HL-60 (cell line): ENCODE measurements at regions not wholly inside any gene's neighbourhood (a gene's known extent, or its start where the extent isn't known, plus 50 kb on each side); places are given as distances from the start of the nearest gene placed in this dataset.

ENCODE experiments used
- DNase-seq, 2 experiments: peaks; one replicate each; pipeline ENCODE4 v3.0.0-alpha.2; 2010 to 2020; ENCODE audit warnings: low read depth in 1 of 2, low spot score in 1 of 2
- H3K27ac ChIP-seq: fragments of 250-450 bp; sonication (Bioruptor Pico); replicated peaks from 2 replicates; pipeline ENCODE4 v1.5.1; 2020; ENCODE audit warnings: mild to moderate bottlenecking, moderate library complexity
- H3K27me3 ChIP-seq: fragments of 250-450 bp; sonication (Bioruptor Pico); 2 replicates; pipeline ENCODE4 v1.5.1; 2021; ENCODE audit warnings: mild to moderate bottlenecking, moderate library complexity; ENCODE audit not compliant: insufficient read depth, poor library complexity, severe bottlenecking
- H3K4me3 ChIP-seq: replicated peaks from 2 replicates; pipeline ENCODE4 v1.5.1; 2011; ENCODE audit warnings: mild to moderate bottlenecking, control low read depth, low read length; ENCODE audit not compliant: insufficient read depth
- CTCF ChIP-seq: IDR thresholded peaks from one replicate; pipeline ENCODE4 v1.5.1; 2011; ENCODE audit warnings: low read length, control low read depth, inconsistent platforms; ENCODE audit not compliant: insufficient read depth
- GABPA ChIP-seq: IDR thresholded peaks from 2 replicates; pipeline ENCODE4 v1.6.1; 2012; ENCODE audit warnings: low read depth
- POLR2AphosphoS5 ChIP-seq: IDR thresholded peaks from 2 replicates; pipeline ENCODE4 v1.6.1; 2012; ENCODE audit warnings: low read depth
- REST ChIP-seq: IDR thresholded peaks from 2 replicates; pipeline ENCODE4 v1.6.1; 2012; ENCODE audit warnings: low read depth; ENCODE audit not compliant: insufficient replicate concordance
- SPI1 ChIP-seq: IDR thresholded peaks from 2 replicates; pipeline ENCODE4 v1.6.1; 2012; ENCODE audit warnings: low read depth, mild to moderate bottlenecking, borderline replicate concordance

DNA sequence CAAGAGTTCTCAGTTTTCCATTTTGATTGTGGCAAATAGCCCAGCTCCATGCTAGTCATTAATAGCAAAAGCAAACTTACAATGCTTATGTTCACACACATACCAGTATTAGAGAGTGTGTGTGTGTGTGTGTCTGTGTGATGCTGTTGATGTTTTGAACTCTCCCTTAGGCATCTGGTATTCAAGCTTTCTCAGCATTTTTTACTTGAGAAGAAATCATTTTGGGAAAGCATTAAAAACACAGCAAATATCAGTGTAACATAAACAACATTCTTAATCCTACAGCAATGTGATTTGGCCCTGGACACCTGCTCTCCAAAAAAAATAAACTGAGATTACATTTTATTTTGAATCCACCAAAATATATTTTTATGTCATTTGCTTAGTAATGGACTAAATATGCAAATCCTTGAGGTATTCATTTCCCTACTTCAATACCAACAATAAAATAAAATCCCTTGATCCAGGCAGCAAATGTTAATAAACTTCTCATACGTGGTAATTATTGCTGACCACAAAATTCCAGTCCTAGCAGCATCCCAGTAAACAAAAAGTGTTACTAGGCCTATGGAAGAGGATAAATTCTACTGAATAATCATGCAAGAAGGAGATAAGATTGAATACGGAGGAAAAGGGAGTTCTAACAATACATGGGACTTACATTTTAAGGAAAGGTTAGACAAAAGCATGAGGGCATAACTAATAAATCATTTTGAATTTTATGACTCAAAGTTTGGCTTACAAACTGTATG lies 249.5 kb upstream of the CLEC14A start:
- H3K27ac ChIP-seq: no peak overlapping the region
- H3K27me3 ChIP-seq: no peaks in the 10 kb centered on the region
- H3K4me3 ChIP-seq: no peak overlapping the region
- DNase-seq: no peak
- TF ChIP-seq GABPA (no peak), REST (no peak), POLR2AphosphoS5 (no peak), SPI1 (no peak), CTCF (no peak)

GRCh38 chr14:38504175-38504574 lies 248.3 kb upstream of the CLEC14A start:
- no peak for DNase-seq
- Histone ChIP-seq H3K4me3 (no peak overlapping the region), H3K27me3 (no peaks in the 10 kb centered on the region), H3K27ac (no peak overlapping the region)
- TF ChIP-seq CTCF: no peak
- no peak for TF ChIP-seq REST
- TF ChIP-seq SPI1: no peak
- no peak for TF ChIP-seq GABPA
- TF ChIP-seq POLR2AphosphoS5: no peak

DNA sequence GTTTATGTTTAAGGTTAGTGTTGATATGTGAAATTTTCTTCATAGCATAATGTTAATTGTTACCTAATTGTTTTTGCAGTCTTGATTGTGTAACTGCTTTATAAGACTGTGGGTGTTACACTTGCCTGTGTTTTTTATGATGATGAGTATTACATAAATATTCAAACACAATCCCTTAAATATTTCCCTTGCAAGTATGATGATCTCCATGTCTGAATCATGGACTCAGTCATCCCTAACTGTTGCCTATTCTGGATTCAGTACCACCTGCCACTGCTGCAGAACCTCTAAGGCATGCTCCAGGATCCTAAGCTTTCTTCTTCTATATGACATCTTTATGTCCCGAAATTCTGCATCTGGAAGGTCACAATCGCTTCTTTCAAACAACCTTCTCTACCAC lies 246.3 kb upstream of the CLEC14A start:
- DNase-seq: no peak
- H3K4me3 ChIP-seq: no peak overlapping the region
- TF ChIP-seq SPI1: no peak
- no peak for TF ChIP-seq POLR2AphosphoS5
- no peak for TF ChIP-seq GABPA
- TF ChIP-seq CTCF: no peak
- no peak for TF ChIP-seq REST
- H3K27ac ChIP-seq: no peak overlapping the region
- H3K27me3 ChIP-seq: no peaks in the 10 kb centered on the region
